ENCODE measurements at regions not wholly inside any gene's neighbourhood (a gene's known extent, or its start where the extent isn't known, plus 50 kb on each side); places are given as distances from the start of the nearest gene placed in this dataset.

DNA sequence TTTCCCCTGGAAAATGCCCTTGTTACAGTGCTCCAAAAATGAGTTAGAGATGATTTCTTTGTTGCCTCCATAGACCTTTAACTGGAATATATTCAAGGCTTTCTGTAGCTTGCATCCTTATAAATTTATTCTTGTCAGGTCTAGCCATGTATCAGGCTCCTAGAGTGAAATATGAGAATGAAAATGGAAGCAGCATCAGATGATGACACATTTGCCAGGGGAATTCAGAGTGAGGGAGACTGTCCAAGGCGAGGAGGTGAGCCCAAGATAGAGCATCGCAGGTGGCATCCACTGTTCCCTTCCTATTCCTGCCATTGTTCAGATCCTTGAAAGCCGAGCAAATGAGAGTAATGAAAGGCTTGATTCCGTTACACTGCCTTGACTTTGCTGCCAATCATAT lies 386.8 kb downstream of the SAMD5 start:
- Histone ChIP-seq H3K23ac (ENCODE audit: insufficient read length) (no peak overlapping the region), H2AK5ac (ENCODE audit: low read depth, low read length) (no peak overlapping the region), H2BK15ac (ENCODE audit: low read length) (no peak overlapping the region), H2BK20ac (ENCODE audit: low read length) (no peak overlapping the region), H3K36me3 (ENCODE audit: control insufficient read depth in 2 of 4, insufficient read depth in 4 of 4, low read length in 3 of 4) (no peaks in the 10 kb centered on the region), H4K20me1 (replicated peaks in 1 of 2; ENCODE audit: control insufficient read depth in 1 of 2, insufficient read depth in 2 of 2, low read length in 2 of 2) (no peaks in the 10 kb centered on the region), H2AFZ (ENCODE audit: low read length) (no peak overlapping the region), H3K9ac (replicated peaks in 1 of 4; ENCODE audit: extremely low read depth in 1 of 4, low read depth in 3 of 4, low read length in 3 of 4) (no peak overlapping the region), H3K4ac (replicated peaks; ENCODE audit: insufficient read length, low read depth, low read length) (no peak overlapping the region), H3K79me2 (ENCODE audit: control insufficient read depth in 1 of 2, insufficient read depth in 2 of 2, low read length in 2 of 2) (no peaks in the 10 kb centered on the region), H3K9me3 (ENCODE audit: insufficient read depth in 2 of 2, low read depth in 1 of 2, low read length in 1 of 2) (no peaks in the 10 kb centered on the region), H4K5ac (ENCODE audit: insufficient read length, low read depth, low read length) (no peak overlapping the region), H3K14ac (ENCODE audit: insufficient read length) (no peak overlapping the region), H4K8ac (ENCODE audit: extremely low read depth, insufficient read depth, low read length) (no peak overlapping the region), H2BK120ac (replicated peaks; ENCODE audit: low read depth, low read length) (no peak overlapping the region), H3K4me1 (replicated peaks in 1 of 4; ENCODE audit: control insufficient read depth in 3 of 4, insufficient read depth in 4 of 4, low read length in 3 of 4) (peaks cover 0 to 4% (median 0%) of the 10 kb centered on the region in 4 experiments; a peak in 1 of 7 replicates), H3K79me1 (ENCODE audit: low read depth, low read length) (no peaks in the 10 kb centered on the region), H3K56ac (replicated peaks; ENCODE audit: insufficient read length, low read depth, low read length) (no peak overlapping the region), H4K91ac (replicated peaks; ENCODE audit: insufficient read length, low read length) (no peak overlapping the region), H3K18ac (ENCODE audit: extremely low read depth, low read length) (no peak overlapping the region), H3K4me3 (ENCODE audit: extremely low read depth in 1 of 4, insufficient read depth in 2 of 4, low read depth in 3 of 4, low read length in 4 of 4) (no peak overlapping the region), H2BK12ac (ENCODE audit: low read depth, low read length) (no peak overlapping the region), H3K4me2 (ENCODE audit: insufficient read depth in 1 of 2, low read depth in 2 of 2, low read length in 2 of 2) (no peak overlapping the region), H3K27me3 (replicated peaks in 1 of 4; ENCODE audit: control insufficient read depth in 3 of 4, extremely low read depth in 1 of 4, insufficient read depth in 3 of 4, low read length in 3 of 4) (no peaks in the 10 kb centered on the region), H2BK5ac (ENCODE audit: low read depth, low read length) (no peak overlapping the region), H3K23me2 (ENCODE audit: low read depth, low read length) (no peaks in the 10 kb centered on the region), H3K27ac (ENCODE audit: low read depth, low read length) (no peak overlapping the region)
- WGBS, 2 experiments (ENCODE audit: extremely low coverage in 1 of 2, insufficient coverage in 1 of 2, insufficient read length in 1 of 2, insufficient replicate concordance in 2 of 2, low coverage in 1 of 2, low lambda C conversion rate in 2 of 2, missing lambda C conversion rate in 1 of 2), result 94% methylated on average over 4 of the region's 4 CpGs; no CpG with 5 or more reads in 1 of the 2 experiments
- POLR2A ChIA-PET (ENCODE audit: partially characterized antibody), result interaction anchor here (1.2 kb wide), 1 partner anchor 9 kb away, joined by 3 read pairs; no protein-coding TSS in a partner anchor
- CTCF ChIA-PET (ENCODE audit: partially characterized antibody), result no interaction called here
- FAIRE-seq, result no peak
- DNase-seq (ENCODE audit: low read depth in 1 of 2, low spot score in 2 of 2), result no peak
- no peak for TF ChIP-seq CBX5 (IDR thresholded peaks at IDR 0.05; ENCODE audit: low read depth, low read length)
- no peak for TF ChIP-seq SIX5 (IDR thresholded peaks at IDR 0.05; ENCODE audit: low read depth, low read length)
- no peak for TF ChIP-seq KDM5A (IDR thresholded peaks at IDR 0.05; ENCODE audit: low read length)
- TF ChIP-seq, protein P1, sequence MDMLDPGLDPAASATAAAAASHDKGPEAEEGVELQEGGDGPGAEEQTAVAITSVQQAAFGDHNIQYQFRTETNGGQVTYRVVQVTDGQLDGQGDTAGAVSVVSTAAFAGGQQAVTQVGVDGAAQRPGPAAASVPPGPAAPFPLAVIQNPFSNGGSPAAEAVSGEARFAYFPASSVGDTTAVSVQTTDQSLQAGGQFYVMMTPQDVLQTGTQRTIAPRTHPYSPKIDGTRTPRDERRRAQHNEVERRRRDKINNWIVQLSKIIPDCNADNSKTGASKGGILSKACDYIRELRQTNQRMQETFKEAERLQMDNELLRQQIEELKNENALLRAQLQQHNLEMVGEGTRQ (IDR thresholded peaks at IDR 0.05; ENCODE audit: low read length), result no peak
- TF ChIP-seq, protein P2, sequence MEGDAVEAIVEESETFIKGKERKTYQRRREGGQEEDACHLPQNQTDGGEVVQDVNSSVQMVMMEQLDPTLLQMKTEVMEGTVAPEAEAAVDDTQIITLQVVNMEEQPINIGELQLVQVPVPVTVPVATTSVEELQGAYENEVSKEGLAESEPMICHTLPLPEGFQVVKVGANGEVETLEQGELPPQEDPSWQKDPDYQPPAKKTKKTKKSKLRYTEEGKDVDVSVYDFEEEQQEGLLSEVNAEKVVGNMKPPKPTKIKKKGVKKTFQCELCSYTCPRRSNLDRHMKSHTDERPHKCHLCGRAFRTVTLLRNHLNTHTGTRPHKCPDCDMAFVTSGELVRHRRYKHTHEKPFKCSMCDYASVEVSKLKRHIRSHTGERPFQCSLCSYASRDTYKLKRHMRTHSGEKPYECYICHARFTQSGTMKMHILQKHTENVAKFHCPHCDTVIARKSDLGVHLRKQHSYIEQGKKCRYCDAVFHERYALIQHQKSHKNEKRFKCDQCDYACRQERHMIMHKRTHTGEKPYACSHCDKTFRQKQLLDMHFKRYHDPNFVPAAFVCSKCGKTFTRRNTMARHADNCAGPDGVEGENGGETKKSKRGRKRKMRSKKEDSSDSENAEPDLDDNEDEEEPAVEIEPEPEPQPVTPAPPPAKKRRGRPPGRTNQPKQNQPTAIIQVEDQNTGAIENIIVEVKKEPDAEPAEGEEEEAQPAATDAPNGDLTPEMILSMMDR (IDR thresholded peaks at IDR 0.05; ENCODE audit: control extremely low read depth in 1 of 3, insufficient read depth in 1 of 3, low read depth in 1 of 3, low read length in 3 of 3), result no peak
- no peak for TF ChIP-seq MAFK (IDR thresholded peaks at IDR 0.05; ENCODE audit: low read depth, low read length)
- no peak for TF ChIP-seq SAP30 (IDR thresholded peaks at IDR 0.05; ENCODE audit: insufficient read depth, insufficient replicate concordance, low read length)
- TF ChIP-seq CBX8 (IDR thresholded peaks at IDR 0.05; ENCODE audit: borderline replicate concordance, low read depth, low read length), result no peak
- no peak for TF ChIP-seq TBP (IDR thresholded peaks at IDR 0.05; ENCODE audit: low read depth, low read length)
- no peak for TF ChIP-seq ASH2L (IDR thresholded peaks at IDR 0.05; ENCODE audit: low read length)
- TF ChIP-seq PHF8 (conservative IDR thresholded peaks at IDR 0.05; ENCODE audit: low read depth, low read length), result no peak

Measured in H1 (cell line).